Astrocyte of the cerebellum (primary cell): ENCODE measurements at regions not wholly inside any gene's neighbourhood (a gene's known extent, or its start where the extent isn't known, plus 50 kb on each side); places are given as distances from the start of the nearest gene placed in this dataset.

Experiments used
- DNase-seq: peaks from one replicate; pipeline ENCODE4 v3.0.0-alpha.2; 2011; ENCODE audit warnings: low read depth
- H3K4me3 ChIP-seq: 2 replicates; pipeline ENCODE4 v1.5.1; 2011; ENCODE audit warnings: mild to moderate bottlenecking, low read depth, low read length, moderate library complexity
- CTCF ChIP-seq: IDR thresholded peaks from 2 replicates; pipeline ENCODE4 v1.5.1; 2012; ENCODE audit warnings: low read length, low read depth, moderate library complexity, mild to moderate bottlenecking; ENCODE audit errors: missing control alignments
- in situ Hi-C: cut with HindIII; loops from 2 replicates; pipeline ENCODE4 v1.10.0; 2017; ENCODE audit warnings: low sequenced_read_pairs

- no peak for DNase-seq
- no peak overlapping the region for H3K4me3 ChIP-seq
- no peak for TF ChIP-seq CTCF
- in situ Hi-C loops = no loop called here
These were observed 136.0 kb upstream of the COL1A2 start for GRCh38 chr7:94258418-94259300.

GRCh38 chr7:94261067-94261466 is 133.6 kb upstream of the COL1A2 start:
- TF ChIP-seq CTCF = no peak
- no peak for DNase-seq
- no peak overlapping the region for H3K4me3 ChIP-seq
- in situ Hi-C loops = no loop called here

DNA sequence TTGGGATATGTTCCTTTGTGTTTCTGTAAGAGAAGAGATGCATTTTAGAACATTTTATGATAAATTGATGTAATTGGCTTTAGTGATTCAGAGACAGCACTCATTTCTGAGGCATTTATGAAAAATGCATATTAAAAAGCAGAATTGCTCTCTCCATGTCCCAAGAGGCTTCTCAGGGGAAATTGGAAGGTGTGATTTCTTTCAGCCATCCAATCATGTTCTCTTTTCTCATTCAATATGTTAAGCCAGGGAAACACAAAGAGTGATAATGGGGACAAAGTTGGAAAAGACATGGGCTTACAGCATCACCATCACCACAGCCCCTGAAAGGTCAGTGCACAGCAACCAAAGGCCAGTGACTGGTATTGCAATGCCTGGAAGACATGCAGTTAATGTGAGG is 129.9 kb upstream of the COL1A2 start:
- TF ChIP-seq CTCF = no peak
- no peak overlapping the region for H3K4me3 ChIP-seq
- in situ Hi-C loops = no loop called here
- DNase-seq = no peak

- no peak for DNase-seq
- TF ChIP-seq CTCF = no peak
- in situ Hi-C loops = no loop called here
- no peak overlapping the region for H3K4me3 ChIP-seq
These were observed 129.2 kb upstream of the COL1A2 start for GRCh38 chr7:94265456-94265855.

DNA sequence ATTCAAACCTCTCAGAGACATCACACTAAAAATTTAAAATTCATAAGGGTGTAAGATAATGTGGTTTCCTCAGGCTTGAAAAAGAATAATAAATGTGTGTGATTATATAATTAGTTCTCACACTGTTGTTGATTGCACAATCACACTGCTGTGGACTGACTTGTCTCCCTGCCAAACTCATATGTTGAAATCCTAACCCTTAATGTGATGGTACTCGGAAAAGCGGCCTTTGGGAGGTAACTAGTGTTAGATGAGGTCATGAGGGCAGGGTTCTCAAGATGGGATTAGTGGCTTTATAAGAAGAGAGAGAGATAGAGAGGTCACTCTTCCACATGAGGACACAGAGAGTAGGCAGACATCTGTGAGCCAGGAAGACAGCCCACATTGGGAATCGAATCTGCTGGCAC is 128.5 kb upstream of the COL1A2 start:
- no peak overlapping the region for H3K4me3 ChIP-seq
- TF ChIP-seq CTCF = no peak
- peak; percentile 6 for DNase-seq
- in situ Hi-C loops = no loop called here

DNA sequence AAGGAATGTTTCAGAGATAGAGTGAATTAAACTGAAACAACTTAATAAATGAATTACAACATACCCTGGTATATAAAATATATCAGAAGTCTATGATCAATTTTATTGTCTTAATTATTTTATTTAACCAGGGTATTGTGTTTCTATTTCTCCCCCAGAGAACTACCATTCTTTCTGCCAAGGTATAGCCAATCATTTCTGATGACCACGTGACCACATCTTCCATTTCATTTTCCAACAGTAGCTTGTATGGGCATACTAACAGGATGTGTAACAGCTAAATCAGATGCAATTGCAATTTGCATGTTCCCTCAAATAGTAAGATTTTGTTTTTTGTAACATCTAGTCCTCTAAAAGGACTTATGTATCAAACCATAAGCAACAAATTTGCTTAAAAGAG is 123.9 kb upstream of the COL1A2 start:
- DNase-seq = no peak
- in situ Hi-C loops = no loop called here

More for the DNA sequence above, 123.9 kb upstream of the COL1A2 start:
- H3K4me3 ChIP-seq = no peak overlapping the region
- no peak for TF ChIP-seq CTCF
